ENCODE measurements at regions not wholly inside any gene's neighbourhood (a gene's known extent, or its start where the extent isn't known, plus 50 kb on each side); places are given as distances from the start of the nearest gene placed in this dataset.
"Not testable (repeated sequence)": the region's sequence is repeated elsewhere in the genome, so short reads cannot be mapped to it uniquely, and the experiment has no call there.

DNA sequence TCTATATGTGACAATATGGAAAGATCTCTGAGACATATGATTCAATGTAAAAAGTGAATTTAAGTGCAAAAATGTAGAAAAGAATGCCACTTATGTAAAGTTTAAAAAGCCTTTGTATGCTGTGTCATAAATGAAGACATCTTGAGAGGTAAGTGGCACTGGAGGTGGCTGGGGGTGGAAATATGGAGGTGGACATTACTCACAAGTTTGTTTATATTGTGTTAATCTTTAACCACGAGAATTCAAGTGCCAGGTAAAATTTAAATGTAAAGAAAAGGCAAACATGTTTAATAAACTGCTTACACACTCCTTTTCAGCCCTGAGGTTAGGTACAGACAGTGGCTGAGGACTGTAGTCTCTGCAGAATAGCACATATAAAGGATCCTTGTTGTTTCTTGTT is 235.1 kb downstream of the ABCC12 start:
- Mint-ChIP-seq H3K27me3 (peaks cover 0 to 5% of the 10 kb centered on the region in 2 donors), H3K27ac (no peak overlapping the region), H3K4me3 (no peak overlapping the region), H3K9me3 (no peaks in the 10 kb centered on the region), H3K4me1 (no peaks in the 10 kb centered on the region), H3K36me3 (no peaks in the 10 kb centered on the region)
- DNase-seq = no peak
- ATAC-seq (replicated peaks) = no peak

DNA sequence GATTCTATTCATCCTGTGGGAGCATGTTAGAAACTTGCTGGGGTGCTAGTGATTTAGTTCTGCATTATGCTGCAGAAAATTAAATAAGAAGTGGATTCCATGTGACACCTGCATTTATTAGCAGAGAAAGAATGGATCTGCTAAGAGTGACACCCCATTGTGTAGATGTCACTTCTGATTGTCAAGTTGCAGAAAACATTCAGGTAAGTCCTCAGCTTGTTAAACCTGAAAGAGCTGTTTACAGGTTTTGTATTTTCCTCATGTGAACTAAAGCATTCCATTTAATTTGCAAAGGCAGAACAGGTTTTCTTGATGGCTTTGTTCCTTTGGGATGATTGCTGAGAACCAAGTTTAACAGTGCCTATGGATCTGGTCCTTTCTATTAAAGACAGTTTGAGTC is 238.7 kb downstream of the ABCC12 start:
- DNase-seq = no peak
- H3K4me3 Mint-ChIP-seq = no peak overlapping the region
- no peaks in the 10 kb centered on the region for H3K36me3 Mint-ChIP-seq

DNA sequence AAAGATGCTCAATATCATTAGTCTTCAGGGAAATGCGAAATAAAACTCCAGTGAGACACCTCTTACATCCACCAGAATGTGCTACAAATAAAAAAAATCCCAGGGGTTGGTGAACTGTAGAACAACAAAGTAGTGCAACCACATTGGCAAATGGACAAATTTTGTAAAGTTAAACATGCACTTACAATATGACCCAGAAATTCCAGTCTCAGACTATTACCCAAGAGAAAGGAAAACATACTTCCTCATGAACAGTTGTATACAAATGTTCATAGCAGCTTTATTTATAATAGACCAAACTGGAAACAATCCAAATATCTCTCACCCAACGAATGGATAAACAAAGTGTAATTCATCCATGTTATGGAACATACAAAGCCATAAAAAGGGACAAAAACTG is 239.5 kb downstream of the ABCC12 start:
- Mint-ChIP-seq H3K27ac (no peak overlapping the region), H3K4me1 (no peaks in the 10 kb centered on the region), H3K9me3 (peaks cover 0 to 4% of the 10 kb centered on the region in 2 donors), H3K36me3 (no peaks in the 10 kb centered on the region), H3K4me3 (no peak overlapping the region), H3K27me3 (no peaks in the 10 kb centered on the region)
- DNase-seq (no peak), ATAC-seq (replicated peaks) (no peak)

More for the DNA sequence above, 238.7 kb downstream of the ABCC12 start:
- Mint-ChIP-seq H3K9me3 (peaks cover 0 to 4% of the 10 kb centered on the region in 2 donors), H3K4me1 (no peaks in the 10 kb centered on the region), H3K27me3 (peaks cover 0 to 3% of the 10 kb centered on the region in 2 donors), H3K27ac (no peak overlapping the region)
- no peak for ATAC-seq (replicated peaks)

DNA sequence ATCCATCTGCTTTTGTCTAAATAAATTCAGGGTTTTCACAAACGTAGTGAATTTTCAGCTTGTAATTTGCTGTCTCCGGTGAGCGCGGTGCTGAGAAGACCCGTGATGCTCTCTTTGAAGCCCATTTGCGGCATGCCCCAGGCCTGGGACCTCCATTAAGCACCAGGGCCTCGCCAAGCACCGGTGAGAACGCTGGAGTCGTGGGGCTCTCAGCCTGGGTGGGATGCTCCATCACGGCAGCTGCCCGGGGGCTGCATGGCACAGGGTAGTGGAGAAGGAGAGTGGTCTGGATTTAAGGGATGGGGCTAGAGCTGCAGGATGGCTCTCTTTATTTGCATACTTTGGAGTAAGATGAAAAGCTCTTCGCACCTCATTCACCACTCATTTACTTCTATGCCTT is 248.7 kb downstream of the ABCC12 start:
- Mint-ChIP-seq H3K4me1 (no peaks in the 10 kb centered on the region), H3K4me3 (no peak overlapping the region)

DNA sequence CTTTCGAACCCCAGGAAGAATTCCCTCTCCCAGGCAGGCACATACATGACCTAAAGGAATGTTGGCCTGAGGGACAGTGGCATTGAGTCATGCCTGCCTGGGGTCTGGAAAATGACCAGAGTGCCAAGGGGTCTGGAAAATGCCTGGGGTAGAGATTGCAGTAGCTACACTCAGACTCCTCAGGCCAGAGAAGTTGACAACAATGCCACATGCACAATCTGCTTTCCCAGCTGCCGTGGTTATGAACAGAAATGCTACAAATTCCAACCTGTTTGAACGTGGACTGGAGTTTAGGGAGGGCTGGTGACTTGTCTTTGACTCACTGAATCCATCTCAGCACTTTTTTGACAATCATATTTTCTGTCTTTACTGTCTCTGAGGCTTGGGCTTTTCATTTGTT is 250.0 kb downstream of the ABCC12 start:
- ATAC-seq (replicated peaks) (no peak), DNase-seq (no peak)
- no peaks in the 10 kb centered on the region for H3K9me3 Mint-ChIP-seq
- H3K27ac Mint-ChIP-seq = no peak overlapping the region
- no peaks in the 10 kb centered on the region for H3K36me3 Mint-ChIP-seq
- H3K27me3 Mint-ChIP-seq = no peaks in the 10 kb centered on the region
- H3K4me1 Mint-ChIP-seq = no peaks in the 10 kb centered on the region
- H3K4me3 Mint-ChIP-seq = no peak overlapping the region

More for the DNA sequence above, 248.7 kb downstream of the ABCC12 start:
- Mint-ChIP-seq H3K36me3 (no peaks in the 10 kb centered on the region), H3K27ac (no peak overlapping the region), H3K9me3 (peaks cover 0 to 2% of the 10 kb centered on the region in 2 donors), H3K27me3 (no peaks in the 10 kb centered on the region)
- DNase-seq (no peak), ATAC-seq (replicated peaks) (no peak)

DNA sequence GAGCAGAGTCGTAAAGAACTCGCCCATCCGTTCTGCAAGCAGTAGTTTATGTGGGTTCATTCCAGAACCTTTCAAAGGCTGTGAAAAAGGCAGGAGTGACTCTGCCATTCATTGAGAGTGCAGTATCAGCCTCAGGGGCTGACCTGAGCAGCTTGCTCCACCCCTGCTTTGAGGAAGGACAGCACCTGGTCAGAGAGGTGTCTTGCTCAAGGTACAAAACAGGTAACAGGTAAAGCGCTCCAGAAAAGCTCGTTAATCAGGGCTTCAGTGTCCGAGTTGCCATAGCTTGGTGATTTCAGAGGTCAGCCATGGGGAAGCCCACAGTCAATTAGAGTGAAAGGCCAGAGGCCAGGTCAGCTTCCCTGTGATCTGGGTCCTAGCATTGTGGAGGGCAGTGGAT is 251.1 kb downstream of the ABCC12 start:
- peaks cover 0 to 2% of the 10 kb centered on the region in 2 donors for H3K9me3 Mint-ChIP-seq
- no peak for DNase-seq
- no peak overlapping the region for H3K27ac Mint-ChIP-seq
- H3K4me3 Mint-ChIP-seq = no peak overlapping the region
- no peak for ATAC-seq (replicated peaks)
- no peaks in the 10 kb centered on the region for H3K27me3 Mint-ChIP-seq
- no peaks in the 10 kb centered on the region for H3K36me3 Mint-ChIP-seq
- no peaks in the 10 kb centered on the region for H3K4me1 Mint-ChIP-seq

DNA sequence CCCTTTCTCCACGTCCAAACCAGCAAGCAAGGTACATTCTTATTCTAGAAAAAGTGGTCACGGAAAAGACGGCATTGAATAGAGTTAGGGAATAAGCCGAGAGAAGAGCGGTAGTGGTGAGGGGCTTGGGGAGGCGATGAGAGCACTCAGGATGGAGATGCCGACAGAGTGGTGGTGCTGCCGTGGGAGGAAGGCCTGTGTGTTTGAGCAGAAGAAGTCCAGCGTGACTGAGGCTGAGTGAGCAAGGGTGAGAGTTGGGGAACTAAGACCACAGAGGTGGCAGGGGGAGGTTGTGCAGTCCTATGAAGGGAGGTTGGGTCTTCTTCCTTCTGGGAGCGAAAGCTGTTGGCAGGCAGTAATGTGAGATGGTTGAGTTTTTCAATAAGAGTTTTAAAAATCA is 252.3 kb downstream of the ABCC12 start:
- DNase-seq (no peak), ATAC-seq (replicated peaks) (no peak)
- H3K4me3 Mint-ChIP-seq = no peak overlapping the region
- peaks cover 0 to 8% of the 10 kb centered on the region in 2 donors for H3K9me3 Mint-ChIP-seq
- H3K27ac Mint-ChIP-seq = no peak overlapping the region
- H3K4me1 Mint-ChIP-seq = no peaks in the 10 kb centered on the region
- H3K36me3 Mint-ChIP-seq = no peaks in the 10 kb centered on the region
- H3K27me3 Mint-ChIP-seq = no peaks in the 10 kb centered on the region

DNA sequence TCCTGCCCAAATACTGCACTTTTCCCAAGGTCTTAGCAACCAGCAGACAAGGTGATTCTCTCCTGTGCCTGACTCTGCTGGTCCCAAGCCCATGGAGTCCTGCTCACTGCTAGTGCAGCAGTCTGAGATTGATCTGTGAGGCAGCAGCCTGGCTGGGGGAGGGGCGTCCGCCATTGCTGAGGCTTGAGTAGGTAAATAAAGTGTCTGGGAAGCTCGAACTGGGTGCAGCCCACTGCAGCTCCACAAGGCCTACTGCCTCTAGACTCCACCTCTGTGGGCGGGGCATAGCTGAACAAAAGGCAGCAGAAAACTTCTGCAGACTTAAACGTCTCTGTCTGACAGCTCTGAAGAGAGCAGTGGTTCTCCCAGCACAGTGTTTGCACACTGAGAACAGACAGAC is 258.7 kb downstream of the ABCC12 start:
- H3K27me3 Mint-ChIP-seq; H3K4me1 Mint-ChIP-seq; ATAC-seq (replicated peaks): not testable (repeated sequence)

DNA sequence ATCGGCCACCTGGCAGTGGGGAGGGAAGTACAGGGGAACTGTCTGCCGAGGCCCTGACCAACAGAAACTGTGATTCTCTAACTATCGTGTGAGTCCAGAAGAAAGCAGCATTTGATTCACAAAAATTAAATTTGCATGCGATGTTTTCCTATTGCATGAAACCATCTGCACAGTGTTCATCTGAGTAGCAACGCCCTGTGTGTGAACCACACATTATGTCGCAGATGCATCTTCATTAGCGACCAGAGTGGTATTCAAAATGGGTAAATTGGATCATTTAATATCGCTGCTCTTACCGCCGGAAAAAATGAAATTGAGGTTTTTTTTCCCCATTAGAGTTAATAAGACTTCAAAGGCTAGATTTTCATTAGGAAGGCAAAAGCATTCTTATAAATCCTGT is 260.6 kb downstream of the ABCC12 start:
- Mint-ChIP-seq H3K36me3 (no peaks in the 10 kb centered on the region), H3K27ac (no peak overlapping the region), H3K9me3 (peaks cover 0 to 14% of the 10 kb centered on the region in 2 donors), H3K4me3 (no peak overlapping the region), H3K27me3 (peaks cover 4 to 9% of the 10 kb centered on the region in 2 donors), H3K4me1 (no peaks in the 10 kb centered on the region)
- ATAC-seq (replicated peaks) (no peak), DNase-seq (no peak)

More for the DNA sequence above, 258.7 kb downstream of the ABCC12 start:
- H3K4me3 Mint-ChIP-seq, H3K36me3 Mint-ChIP-seq, H3K27ac Mint-ChIP-seq, DNase-seq: not testable (repeated sequence)
- peaks cover 0 to 11% of the 10 kb centered on the region in 2 donors for H3K9me3 Mint-ChIP-seq

DNA sequence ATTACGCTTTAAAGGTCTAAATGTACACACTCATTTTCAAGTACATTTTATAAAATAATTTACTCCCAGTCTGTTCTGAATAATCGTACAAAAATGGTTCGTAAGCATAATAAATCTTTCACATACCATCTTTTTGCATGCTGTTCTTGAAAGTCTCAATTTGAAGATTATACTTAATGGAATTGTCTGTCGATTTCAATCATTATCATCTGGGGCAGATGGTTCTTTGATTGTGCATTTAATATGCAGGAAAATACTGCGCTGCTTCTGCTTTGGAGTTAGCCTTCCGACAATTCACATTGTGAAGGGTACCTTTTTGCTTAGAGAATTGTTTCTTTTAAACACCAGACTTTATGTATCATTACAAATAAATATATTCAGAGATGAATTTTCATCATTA is 262.8 kb downstream of the ABCC12 start:
- Mint-ChIP-seq H3K27ac (no peak overlapping the region), H3K36me3 (no peaks in the 10 kb centered on the region), H3K4me3 (no peak overlapping the region), H3K4me1 (no peaks in the 10 kb centered on the region), H3K9me3 (peaks cover 0 to 6% of the 10 kb centered on the region in 2 donors), H3K27me3 (peaks cover 7 to 17% of the 10 kb centered on the region in 2 donors)
- no peak for ATAC-seq (replicated peaks)
- no peak for DNase-seq

DNA sequence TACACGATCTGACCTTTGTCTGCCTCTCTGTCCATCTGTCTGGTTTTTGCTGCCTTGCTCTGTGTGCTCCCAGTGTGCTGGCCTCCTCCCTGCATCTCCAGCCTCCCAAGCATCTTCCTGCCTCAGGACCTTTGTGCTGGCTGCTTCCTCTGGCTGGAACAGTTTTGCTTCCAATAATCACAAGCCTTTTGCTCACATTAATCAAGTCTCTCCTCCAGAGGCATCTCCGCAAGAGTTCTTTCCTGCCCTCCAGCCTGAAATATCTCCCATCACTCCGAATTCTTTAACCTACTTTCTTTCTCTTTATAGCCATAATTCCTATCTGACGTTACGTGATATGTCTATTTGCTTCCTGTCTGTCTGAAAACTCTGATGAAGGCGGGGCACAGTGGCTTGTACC is 267.1 kb downstream of the ABCC12 start:
- Mint-ChIP-seq H3K4me3 (no peak overlapping the region), H3K4me1 (no peaks in the 10 kb centered on the region), H3K36me3 (no peaks in the 10 kb centered on the region), H3K9me3 (peaks cover 0 to 6% of the 10 kb centered on the region in 2 donors), H3K27me3 (peaks cover 12 to 17% of the 10 kb centered on the region in 2 donors), H3K27ac (no peak overlapping the region)
- DNase-seq = no peak
- ATAC-seq (replicated peaks) = no peak

DNA sequence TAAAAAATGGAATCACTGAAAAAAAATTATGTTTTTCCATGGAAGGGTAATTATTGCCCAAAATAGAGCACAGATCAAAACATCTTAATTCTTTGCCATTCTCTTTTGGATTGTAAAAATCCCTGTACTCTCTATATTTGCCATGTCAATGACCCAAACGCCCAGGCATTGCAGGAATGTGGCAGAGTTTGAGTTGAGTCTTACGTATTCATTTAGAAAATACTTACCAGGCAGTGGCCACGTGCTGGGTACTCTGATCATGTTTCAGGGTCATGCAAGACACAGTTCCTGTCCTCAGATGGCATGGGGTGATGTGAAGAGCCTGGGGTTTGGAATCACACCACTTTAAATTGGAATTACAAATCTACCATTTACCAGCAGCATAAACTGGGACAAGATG is 267.7 kb downstream of the ABCC12 start:
- peaks cover 17% of the 10 kb centered on the region in 2 donors for H3K27me3 Mint-ChIP-seq
- no peak overlapping the region for H3K4me3 Mint-ChIP-seq
- no peak for DNase-seq
- no peak for ATAC-seq (replicated peaks)
- H3K36me3 Mint-ChIP-seq = no peaks in the 10 kb centered on the region
- H3K9me3 Mint-ChIP-seq = peaks cover 0 to 6% of the 10 kb centered on the region in 2 donors
- H3K27ac Mint-ChIP-seq = no peak overlapping the region
- no peaks in the 10 kb centered on the region for H3K4me1 Mint-ChIP-seq

DNA sequence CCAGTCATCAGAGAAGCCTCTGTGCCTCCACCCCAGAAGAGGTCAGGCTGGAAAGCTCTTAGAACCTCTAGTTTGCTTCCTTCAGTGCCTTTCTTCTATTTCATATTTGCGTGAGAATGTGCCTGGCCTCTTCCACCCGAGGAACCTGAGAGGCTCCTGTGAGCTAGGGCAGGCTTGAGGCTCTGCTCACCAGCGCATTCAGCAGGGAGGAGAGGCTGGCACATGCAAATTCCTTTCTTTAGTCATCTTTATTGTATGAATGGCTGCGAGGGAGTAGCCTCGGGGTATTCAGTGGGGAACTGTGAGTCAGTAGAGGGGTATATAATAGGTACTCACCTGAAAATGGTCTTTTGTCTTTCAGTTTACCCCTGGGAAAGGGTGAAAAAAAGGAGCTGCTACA is 268.3 kb downstream of the ABCC12 start:
- Mint-ChIP-seq H3K27me3 (peaks cover 17% of the 10 kb centered on the region in 2 donors), H3K4me3 (no peak overlapping the region), H3K36me3 (no peaks in the 10 kb centered on the region), H3K9me3 (peaks cover 0 to 6% of the 10 kb centered on the region in 2 donors), H3K27ac (no peak overlapping the region), H3K4me1 (no peaks in the 10 kb centered on the region)
- DNase-seq (no peak), ATAC-seq (replicated peaks) (no peak)

DNA sequence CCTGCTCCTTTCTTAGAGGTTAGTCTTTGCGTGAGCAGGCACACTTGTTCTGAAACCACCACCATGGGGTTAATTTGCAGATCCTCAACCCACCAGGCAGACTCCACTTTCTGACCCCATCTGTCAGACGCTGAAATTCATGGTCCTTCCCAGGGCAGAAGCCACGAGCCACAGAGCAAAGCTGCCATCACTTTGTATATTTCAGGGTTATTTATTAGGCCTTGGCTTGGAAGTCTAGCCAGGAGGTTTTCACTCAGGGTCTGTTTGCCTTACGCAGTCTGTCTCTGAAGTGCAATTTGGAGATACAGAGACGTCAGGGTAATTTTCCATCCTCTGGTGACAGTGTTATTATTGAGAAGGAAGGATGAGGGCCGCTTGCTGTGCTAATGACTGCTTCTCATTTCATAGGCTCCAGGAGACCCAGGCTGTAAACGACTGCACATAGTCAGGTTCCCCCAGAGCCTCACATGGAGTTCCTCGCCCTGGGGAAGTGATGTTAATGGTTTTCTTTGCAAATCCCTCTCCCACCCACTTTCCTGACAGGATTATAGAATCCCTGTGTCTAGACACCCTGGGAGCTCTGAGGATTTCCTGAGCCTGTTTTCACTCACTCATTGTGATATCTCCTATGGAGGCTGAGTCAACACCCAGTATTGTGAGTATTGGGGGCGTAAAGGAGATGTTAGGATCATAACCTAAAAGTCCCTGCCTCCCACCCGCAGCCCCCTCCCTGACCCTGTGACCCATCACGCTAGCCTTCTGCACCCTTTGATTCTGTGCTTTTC is 269.0 kb downstream of the ABCC12 start:
- no peaks in the 10 kb centered on the region for H3K4me1 Mint-ChIP-seq
- peaks cover 0 to 6% of the 10 kb centered on the region in 2 donors for H3K9me3 Mint-ChIP-seq
- no peak for DNase-seq
- no peak overlapping the region for H3K4me3 Mint-ChIP-seq
- H3K27ac Mint-ChIP-seq = no peak overlapping the region
- ATAC-seq (replicated peaks) = no peak
- H3K36me3 Mint-ChIP-seq = no peaks in the 10 kb centered on the region
- peaks cover 17% of the 10 kb centered on the region in 2 donors for H3K27me3 Mint-ChIP-seq

DNA sequence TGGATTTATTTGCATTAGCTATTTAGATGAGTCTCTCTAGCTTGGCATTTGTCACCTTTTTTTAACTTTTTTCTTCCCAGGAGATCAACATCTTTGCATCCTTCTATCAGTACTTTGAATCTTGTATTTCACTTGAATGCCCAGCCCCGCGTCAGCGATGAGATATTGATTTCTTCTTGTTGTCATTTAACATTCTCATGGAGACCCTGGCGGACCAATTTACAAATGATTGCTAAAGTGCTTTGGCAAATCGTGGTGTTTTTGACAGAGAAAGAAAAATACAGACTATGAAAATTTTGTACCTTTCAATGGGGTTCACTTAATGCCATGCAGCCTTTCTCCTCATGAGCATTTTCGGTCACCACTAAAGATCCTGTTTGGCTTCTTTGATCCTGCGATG is 269.7 kb downstream of the ABCC12 start:
- Mint-ChIP-seq H3K36me3 (no peaks in the 10 kb centered on the region), H3K27me3 (peaks cover 17% of the 10 kb centered on the region in 2 donors), H3K27ac (no peak overlapping the region), H3K4me1 (no peaks in the 10 kb centered on the region), H3K9me3 (peaks cover 0 to 6% of the 10 kb centered on the region in 2 donors), H3K4me3 (no peak overlapping the region)
- no peak for DNase-seq
- ATAC-seq (replicated peaks) = no peak

Data from stimulated activated naive B cell treated with anti-CD40 and anti-IgM and Interleukin-4, amounts not matched to agents 10 μg/mL and 1 μg/mL and 100 μg/mL, for 72 hours (primary cell).